IMR-90 (cell line): ENCODE measurements at regions not wholly inside any gene's neighbourhood (a gene's known extent, or its start where the extent isn't known, plus 50 kb on each side); places are given as distances from the start of the nearest gene placed in this dataset.

Experiments
- ATAC-seq: fragments of 200-7000 bp; cut with Tn5 transposase; 2 replicates; pipeline ENCODE4 v1.9.1; 2020; ENCODE audit warnings: low read depth, mild to moderate bottlenecking, moderate library complexity
- BruUV-seq: library from RNA; stranded (reverse); fragments of 400-500 nt; replicated peaks from 2 replicates; lab custom pipeline; 2021; lab: Mats Ljungman, UMichigan
- CTCF ChIA-PET: fragments of 300-600 bp; formaldehyde crosslinking; extraction: SDS; loops from one replicate; lab custom pipeline; 2021; ENCODE audit warnings: antibody characterized with exemption; lab: Yijun Ruan, JAX
- POLR2A ChIA-PET: fragments of 300-600 bp; sonication (Branson Sonifier 250); formaldehyde crosslinking; loops from one replicate; lab custom pipeline; 2022; ENCODE audit warnings: antibody characterized with exemption; ENCODE audit not compliant: unreplicated experiment; lab: Charles Lee
- DNase-seq: peaks from one replicate; pipeline ENCODE4 v3.0.0; 2013
- H2AFZ ChIP-seq: replicated peaks from 2 replicates; pipeline ENCODE3; 2013; ENCODE audit warnings: low read length, mild to moderate bottlenecking; ENCODE audit not compliant: poor library complexity
- H2AK5ac ChIP-seq: 2 replicates; pipeline ENCODE4 v1.6.1; 2013; ENCODE audit warnings: low read depth, low read length, inconsistent platforms
- H2AK9ac ChIP-seq: replicated peaks from 2 replicates; pipeline ENCODE3; 2013; ENCODE audit warnings: mild to moderate bottlenecking, low read depth, low read length, moderate library complexity; ENCODE audit not compliant: poor library complexity
- H2BK120ac ChIP-seq: 2 replicates; pipeline ENCODE4 v1.6.1; 2013; ENCODE audit warnings: low read depth, low read length, inconsistent platforms
- H2BK15ac ChIP-seq: 3 replicates; pipeline ENCODE4 v1.6.1; 2013; ENCODE audit warnings: low read depth, low read length, inconsistent platforms
- H2BK20ac ChIP-seq: 2 replicates; pipeline ENCODE4 v1.6.1; 2013; ENCODE audit warnings: low read depth, mild to moderate bottlenecking, inconsistent platforms, low read length, moderate library complexity
- H2BK5ac ChIP-seq: 2 replicates; pipeline ENCODE4 v1.6.1; 2013; ENCODE audit warnings: mild to moderate bottlenecking, low read depth, low read length, inconsistent platforms; ENCODE audit not compliant: poor library complexity, severe bottlenecking
- H3K14ac ChIP-seq: replicated peaks from 2 replicates; pipeline ENCODE4 v1.6.1; 2013; ENCODE audit warnings: low read depth, low read length, inconsistent platforms
- H3K18ac ChIP-seq: 2 replicates; pipeline ENCODE4 v1.6.1; 2013; ENCODE audit warnings: low read depth, low read length, control low read depth
- H3K23ac ChIP-seq: 2 replicates; pipeline ENCODE4 v1.6.1; 2013; ENCODE audit warnings: low read depth, low read length, inconsistent platforms
- H3K27ac ChIP-seq: 2 replicates; pipeline ENCODE4 v1.5.1; 2013; ENCODE audit warnings: mild to moderate bottlenecking, control low read depth, low read length; ENCODE audit not compliant: insufficient read depth
- H3K27me3 ChIP-seq: 2 replicates; pipeline ENCODE4 v1.6.1; 2013; ENCODE audit warnings: low read length; ENCODE audit not compliant: control insufficient read depth, insufficient read depth
- H3K36me3 ChIP-seq: 2 replicates; pipeline ENCODE4 v1.6.1; 2013; ENCODE audit warnings: low read length, mixed read lengths; ENCODE audit not compliant: control insufficient read depth, insufficient read depth
- H3K4ac ChIP-seq: 2 replicates; pipeline ENCODE4 v1.6.1; 2013; ENCODE audit warnings: low read depth, low read length, inconsistent platforms
- H3K4me1 ChIP-seq: 2 replicates; pipeline ENCODE4 v1.6.1; 2013; ENCODE audit warnings: low read length, mixed read lengths; ENCODE audit not compliant: control insufficient read depth, insufficient read depth
- H3K4me2 ChIP-seq: 2 replicates; pipeline ENCODE4 v1.6.1; 2013; ENCODE audit warnings: low read depth, mild to moderate bottlenecking, control low read depth, low read length, moderate library complexity
- H3K4me3 ChIP-seq: 2 replicates; pipeline ENCODE4 v1.5.1; 2013; ENCODE audit warnings: low read depth, mild to moderate bottlenecking, control low read depth, low read length, moderate library complexity; ENCODE audit not compliant: insufficient read depth
- H3K56ac ChIP-seq: 2 replicates; pipeline ENCODE4 v1.6.1; 2013; ENCODE audit warnings: low read length, inconsistent platforms; ENCODE audit not compliant: insufficient read depth; ENCODE audit errors: extremely low read depth
- H3K79me1 ChIP-seq, 2 experiments: 2 replicates each; pipeline ENCODE4 v1.6.1; 2013; ENCODE audit warnings: low read length in 2 of 2, inconsistent platforms in 1 of 2, low read depth in 1 of 2
- H3K9ac ChIP-seq: 2 replicates; pipeline ENCODE4 v1.6.1; 2013; ENCODE audit warnings: low read depth, low read length, control low read depth
- H3K9me1 ChIP-seq: 2 replicates; pipeline ENCODE4 v1.6.1; 2013; ENCODE audit warnings: low read length, inconsistent platforms; ENCODE audit not compliant: insufficient read depth
- H3K9me3 ChIP-seq: 2 replicates; pipeline ENCODE4 v1.6.1; 2013; ENCODE audit warnings: low read length; ENCODE audit not compliant: control insufficient read depth, insufficient read depth
- H4K20me1 ChIP-seq: 2 replicates; pipeline ENCODE4 v1.6.1; 2013; ENCODE audit warnings: low read length, inconsistent platforms; ENCODE audit not compliant: insufficient read depth
- H4K5ac ChIP-seq: 2 replicates; pipeline ENCODE4 v1.6.1; 2013; ENCODE audit warnings: mild to moderate bottlenecking, low read depth, low read length, control low read depth
- H4K8ac ChIP-seq, 2 experiments: 2 replicates each; pipeline ENCODE4 v1.6.1; 2013; ENCODE audit warnings: low read depth in 2 of 2, low read length in 2 of 2, control low read depth in 1 of 2, inconsistent platforms in 1 of 2
- H4K91ac ChIP-seq: 2 replicates; pipeline ENCODE4 v1.6.1; 2013; ENCODE audit warnings: low read depth, low read length, inconsistent platforms; ENCODE audit not compliant: insufficient read depth
- BHLHE40 ChIP-seq: fragments of 150-350 bp; IDR thresholded peaks from 2 replicates; pipeline ENCODE4 v1.6.1; 2016; ENCODE audit warnings: mild to moderate bottlenecking, low read depth, low read length
- CEBPB ChIP-seq: IDR thresholded peaks from 2 replicates; pipeline ENCODE4 v1.6.1; 2012; ENCODE audit warnings: low read depth, low read length, improper control_type of control experiment
- CHD1 ChIP-seq: IDR thresholded peaks from 2 replicates; pipeline ENCODE4 v1.6.1; 2012; ENCODE audit warnings: low read depth, low read length, improper control_type of control experiment
- ELK1 ChIP-seq: fragments of 150-350 bp; IDR thresholded peaks from 2 replicates; pipeline ENCODE4 v1.6.1; 2016; ENCODE audit warnings: low read depth, mild to moderate bottlenecking, low read length, moderate library complexity, borderline replicate concordance
- FOS ChIP-seq: fragments of 150-350 bp; IDR thresholded peaks from 2 replicates; pipeline ENCODE4 v1.6.1; 2016; ENCODE audit warnings: low read depth, low read length
- MAFK ChIP-seq: IDR thresholded peaks from 2 replicates; pipeline ENCODE4 v1.6.1; 2012; ENCODE audit warnings: low read depth, low read length, improper control_type of control experiment
- MAZ ChIP-seq: IDR thresholded peaks from 2 replicates; pipeline ENCODE4 v1.6.1; 2012; ENCODE audit warnings: low read depth, mild to moderate bottlenecking, low read length, improper control_type of control experiment, moderate library complexity, borderline replicate concordance
- MXI1 ChIP-seq: IDR thresholded peaks from 2 replicates; pipeline ENCODE4 v1.6.1; 2012; ENCODE audit warnings: low read depth, mild to moderate bottlenecking, low read length, moderate library complexity, borderline replicate concordance
- NFE2L2 ChIP-seq: fragments of 150-350 bp; IDR thresholded peaks from 2 replicates; pipeline ENCODE4 v1.6.1; 2016; ENCODE audit warnings: low read depth, mild to moderate bottlenecking, low read length
- POLR2A ChIP-seq: IDR thresholded peaks from 2 replicates; pipeline ENCODE4 v1.6.1; 2012; ENCODE audit warnings: mild to moderate bottlenecking, low read depth, low read length
- RAD21 ChIP-seq: IDR thresholded peaks from 2 replicates; pipeline ENCODE4 v1.6.1; 2012; ENCODE audit warnings: low read length, improper control_type of control experiment
- RCOR1 ChIP-seq: IDR thresholded peaks from 2 replicates; pipeline ENCODE4 v1.6.1; 2012; ENCODE audit warnings: mild to moderate bottlenecking, low read length, improper control_type of control experiment; ENCODE audit not compliant: insufficient replicate concordance
- RFX5 ChIP-seq: IDR thresholded peaks from 2 replicates; pipeline ENCODE4 v1.8.0; 2012; ENCODE audit warnings: low read depth, mild to moderate bottlenecking, low read length, moderate library complexity
- SMC3 ChIP-seq: fragments of 150-350 bp; IDR thresholded peaks from 2 replicates; pipeline ENCODE4 v1.6.1; 2016; ENCODE audit warnings: low read depth, mild to moderate bottlenecking, antibody characterized with exemption, low read length, moderate library complexity
- USF2 ChIP-seq: fragments of 150-350 bp; IDR thresholded peaks from 2 replicates; pipeline ENCODE4 v1.6.1; 2017; ENCODE audit warnings: mild to moderate bottlenecking, antibody characterized with exemption, low read length, low read depth
- WGBS, 2 experiments: methylation state at CpG; one replicate each; pipeline versions ENCODE4 v1.1.5 to v1.1.7; 2013; ENCODE audit warnings: missing lambda C conversion rate in 2 of 2; ENCODE audit not compliant: insufficient read length in 1 of 2; ENCODE audit errors: extremely low coverage in 2 of 2; 5-methylcytosine and 5-hydroxymethylcytosine counted together
- dilution Hi-C: fragments of 300-500 bp; cut with HindIII; formaldehyde crosslinking; loops from one replicate; pipeline ENCODE4 v1.14.3; 2018; ENCODE audit warnings: low sequenced_read_pairs; ENCODE audit not compliant: unreplicated experiment
- in situ Hi-C: fragments of 300-500 bp; cut with MboI; formaldehyde crosslinking; loops from 3 replicates; pipeline ENCODE4 v1.14.3; 2019; ENCODE audit warnings: low sequenced_read_pairs, inconsistent platforms, mixed read lengths
- intact Hi-C: fragments of 100-400 bp; cut with micrococcal nuclease; formaldehyde crosslinking; loops from 2 replicates; pipeline ENCODE4 v1.10.0; 2022
- TF ChIP-seq, protein P1 (sequence below): conservative IDR thresholded peaks from 2 replicates; pipeline ENCODE4 v1.5.1; 2012; ENCODE audit warnings: mild to moderate bottlenecking, low read depth, low read length, improper control_type of control experiment

DNA sequence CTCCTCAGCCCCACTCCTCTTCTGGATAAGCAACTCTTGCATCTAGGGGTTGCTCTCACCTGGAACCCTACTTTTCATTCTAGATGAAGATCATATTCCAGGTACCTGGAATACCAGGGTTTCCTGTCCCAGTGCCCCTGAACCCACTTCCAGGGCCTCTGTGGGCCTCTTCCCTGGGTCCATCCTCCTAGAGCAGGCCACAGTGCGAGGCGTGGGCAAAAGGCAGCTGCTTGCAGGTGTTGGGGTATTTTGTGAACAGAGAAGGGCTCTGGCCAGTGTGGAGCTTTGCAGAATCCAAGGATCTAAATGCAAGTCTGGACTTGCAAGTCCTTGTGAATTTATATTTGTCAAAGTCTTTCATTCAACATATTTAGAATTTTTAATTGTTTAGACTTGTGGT is 240.4 kb upstream of the POU3F1 start:
- Histone ChIP-seq H3K36me3 (no peaks in the 10 kb centered on the region), H3K27me3 (peaks cover 3% of the 10 kb centered on the region; the same call in 1 of the 2 replicates), H3K4me1 (no peaks in the 10 kb centered on the region), H2BK120ac (no peak overlapping the region), H2AFZ (no peak overlapping the region), H2BK20ac (no peak overlapping the region), H3K4me3 (no peak overlapping the region), H3K4ac (no peak overlapping the region), H3K27ac (no peak overlapping the region), H2BK5ac (no peak overlapping the region), H4K8ac (no peak overlapping the region), H3K23ac (no peak overlapping the region), H2AK5ac (no peak overlapping the region), H3K14ac (no peak overlapping the region), H3K9ac (no peak overlapping the region), H2AK9ac (no peak overlapping the region), H3K56ac (no peak overlapping the region), H3K79me1 (no peaks in the 10 kb centered on the region), H3K9me1 (no peaks in the 10 kb centered on the region), H3K9me3 (no peaks in the 10 kb centered on the region), H4K91ac (no peak overlapping the region), H4K5ac (no peak overlapping the region), H3K18ac (no peak overlapping the region), H3K4me2 (no peak overlapping the region), H4K20me1 (no peaks in the 10 kb centered on the region), H2BK15ac (no peak overlapping the region)
- no peak for ATAC-seq
- dilution Hi-C loops (no loop called here), intact Hi-C loops (no loop called here), in situ Hi-C loops (no loop called here)
- no peak for DNase-seq
- TF ChIP-seq BHLHE40, result no peak
- TF ChIP-seq, protein P1, sequence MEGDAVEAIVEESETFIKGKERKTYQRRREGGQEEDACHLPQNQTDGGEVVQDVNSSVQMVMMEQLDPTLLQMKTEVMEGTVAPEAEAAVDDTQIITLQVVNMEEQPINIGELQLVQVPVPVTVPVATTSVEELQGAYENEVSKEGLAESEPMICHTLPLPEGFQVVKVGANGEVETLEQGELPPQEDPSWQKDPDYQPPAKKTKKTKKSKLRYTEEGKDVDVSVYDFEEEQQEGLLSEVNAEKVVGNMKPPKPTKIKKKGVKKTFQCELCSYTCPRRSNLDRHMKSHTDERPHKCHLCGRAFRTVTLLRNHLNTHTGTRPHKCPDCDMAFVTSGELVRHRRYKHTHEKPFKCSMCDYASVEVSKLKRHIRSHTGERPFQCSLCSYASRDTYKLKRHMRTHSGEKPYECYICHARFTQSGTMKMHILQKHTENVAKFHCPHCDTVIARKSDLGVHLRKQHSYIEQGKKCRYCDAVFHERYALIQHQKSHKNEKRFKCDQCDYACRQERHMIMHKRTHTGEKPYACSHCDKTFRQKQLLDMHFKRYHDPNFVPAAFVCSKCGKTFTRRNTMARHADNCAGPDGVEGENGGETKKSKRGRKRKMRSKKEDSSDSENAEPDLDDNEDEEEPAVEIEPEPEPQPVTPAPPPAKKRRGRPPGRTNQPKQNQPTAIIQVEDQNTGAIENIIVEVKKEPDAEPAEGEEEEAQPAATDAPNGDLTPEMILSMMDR, result no peak
- no peak for TF ChIP-seq CHD1
- TF ChIP-seq RCOR1, result no peak
- TF ChIP-seq POLR2A, result no peak
- no peak for TF ChIP-seq USF2
- no peak for TF ChIP-seq MAFK
- TF ChIP-seq MAZ, result no peak
- no peak for TF ChIP-seq RAD21
- no peak for TF ChIP-seq NFE2L2
- TF ChIP-seq RFX5, result no peak
- no peak for TF ChIP-seq FOS
- TF ChIP-seq ELK1, result no peak
- TF ChIP-seq SMC3, result no peak
- TF ChIP-seq CEBPB, result no peak
- no peak for TF ChIP-seq MXI1
- WGBS, 2 experiments, result no CpG with 5 or more reads among the region's 2 CpGs
- ChIA-PET CTCF (no interaction called here), POLR2A (no interaction called here)
- BruUV-seq, result no TSS peak
